ENCODE measurements at regions not wholly inside any gene's neighbourhood (a gene's known extent, or its start where the extent isn't known, plus 50 kb on each side); places are given as distances from the start of the nearest gene placed in this dataset.

DNA sequence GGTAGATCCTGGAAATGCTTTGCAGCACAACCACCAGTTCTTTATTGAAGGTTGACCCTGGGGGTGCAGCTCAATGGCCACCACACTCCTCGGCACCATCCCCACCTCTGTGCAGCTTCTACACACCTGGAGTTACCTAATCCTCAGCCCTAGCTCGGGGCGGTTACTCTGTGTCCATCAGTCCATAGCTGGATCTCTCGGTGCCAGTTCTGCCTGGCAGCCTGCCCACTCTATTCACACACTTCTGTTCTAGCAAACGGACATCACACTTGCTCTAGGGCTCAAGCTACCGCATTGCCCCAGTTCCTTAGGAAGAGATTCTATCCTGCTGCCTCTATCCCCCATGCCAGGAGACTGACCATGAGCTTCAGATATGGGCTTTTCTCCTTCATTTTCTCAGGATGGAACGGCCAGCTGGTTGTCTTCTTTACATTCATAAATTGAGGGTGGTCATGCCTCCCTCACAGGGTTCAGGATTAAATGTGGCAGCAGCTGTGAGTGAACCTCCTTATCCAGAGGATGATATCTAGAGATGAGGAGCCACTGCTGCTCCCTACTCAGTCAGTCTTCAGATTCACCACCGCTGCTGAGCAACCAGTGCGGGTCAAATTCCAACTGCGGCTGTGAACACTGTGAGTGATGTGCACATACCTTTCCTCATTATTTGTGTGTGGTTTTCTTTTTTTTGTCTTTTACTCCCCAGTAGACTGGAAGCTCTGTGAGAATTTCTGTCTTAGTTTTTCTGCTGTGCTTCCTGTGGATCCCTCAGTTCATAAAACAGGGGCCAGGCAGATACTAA lies 66.9 kb upstream of the TRIB2 start:
- TF ChIP-seq CTCF (IDR thresholded peaks at IDR 0.05) (no peak), POLR2A (IDR thresholded peaks at IDR 0.05) (no peak)
